ENCODE measurements at regions not wholly inside any gene's neighbourhood (a gene's known extent, or its start where the extent isn't known, plus 50 kb on each side); places are given as distances from the start of the nearest gene placed in this dataset.

- TF ChIP-seq CTCF (conservative IDR thresholded peaks at IDR 0.05; ENCODE audit: low read depth in 2 of 2) (no peak), EZH2 (IDR thresholded peaks at IDR 0.05; ENCODE audit: low read depth, unreplicated experiment) (no peak), EZH2phosphoT487 (IDR thresholded peaks at IDR 0.05; ENCODE audit: unreplicated experiment) (no peak), NANOG (IDR thresholded peaks at IDR 0.05; ENCODE audit: borderline replicate concordance) (no peak), POLR2AphosphoS5 (IDR thresholded peaks at IDR 0.05; ENCODE audit: low read depth) (no peak), REST (IDR thresholded peaks at IDR 0.05; ENCODE audit: unreplicated experiment) (no peak), ZNF331 (CRISPR knock-in tag; IDR thresholded peaks at IDR 0.05; ENCODE audit: low read depth) (no peak), STAT1 (IDR thresholded peaks at IDR 0.05; ENCODE audit: unreplicated experiment) (no peak), CREB1 (CRISPR knock-in tag; IDR thresholded peaks at IDR 0.05; ENCODE audit: low read depth) (no peak), ETS1 (IDR thresholded peaks at IDR 0.05) (no peak), JUNB (IDR thresholded peaks at IDR 0.05; ENCODE audit: unreplicated experiment) (no peak)
Measured at GRCh38 chr21:33128538-33128937, 58.6 kb downstream of the OLIG1 start.
